ENCODE measurements at regions not wholly inside any gene's neighbourhood (a gene's known extent, or its start where the extent isn't known, plus 50 kb on each side); places are given as distances from the start of the nearest gene placed in this dataset.

- 100% methylated on average over 1 of the region's 1 CpG for WGBS
- Histone ChIP-seq H3K27ac (ENCODE audit: low read depth, low read length) (no peak overlapping the region), H3K9me3 (ENCODE audit: insufficient read depth, low read depth, low read length) (no peaks in the 10 kb centered on the region), H3K4me3 (ENCODE audit: low read length) (no peak overlapping the region), H3K36me3 (ENCODE audit: insufficient read depth, low read length) (no peaks in the 10 kb centered on the region), H3K9ac (ENCODE audit: low read depth, low read length) (no peak overlapping the region), H3K27me3 (ENCODE audit: insufficient read depth, low read length) (no peaks in the 10 kb centered on the region), H3K4me1 (ENCODE audit: insufficient read depth, low read length) (peaks cover 27% of the 10 kb centered on the region)
Measured at GRCh38 chr3:176914764-176915163, 282.5 kb downstream of the TBL1XR1 start.

- H3K4me3 ChIP-seq (ENCODE audit: low read length) = no peak overlapping the region
- WGBS = 86% methylated on average over 1 of the region's 1 CpG
- no peaks in the 10 kb centered on the region for H3K9me3 ChIP-seq (ENCODE audit: insufficient read depth, low read depth, low read length)
- peaks cover 12% of the 10 kb centered on the region for H3K4me1 ChIP-seq (ENCODE audit: insufficient read depth, low read length)
- no peaks in the 10 kb centered on the region for H3K36me3 ChIP-seq (ENCODE audit: insufficient read depth, low read length)
- H3K27me3 ChIP-seq (ENCODE audit: insufficient read depth, low read length) = no peaks in the 10 kb centered on the region
- no peak overlapping the region for H3K9ac ChIP-seq (ENCODE audit: low read depth, low read length)
- no peak overlapping the region for H3K27ac ChIP-seq (ENCODE audit: low read depth, low read length)
Measured at GRCh38 chr3:176911579-176911978, 285.7 kb downstream of the TBL1XR1 start.

DNA sequence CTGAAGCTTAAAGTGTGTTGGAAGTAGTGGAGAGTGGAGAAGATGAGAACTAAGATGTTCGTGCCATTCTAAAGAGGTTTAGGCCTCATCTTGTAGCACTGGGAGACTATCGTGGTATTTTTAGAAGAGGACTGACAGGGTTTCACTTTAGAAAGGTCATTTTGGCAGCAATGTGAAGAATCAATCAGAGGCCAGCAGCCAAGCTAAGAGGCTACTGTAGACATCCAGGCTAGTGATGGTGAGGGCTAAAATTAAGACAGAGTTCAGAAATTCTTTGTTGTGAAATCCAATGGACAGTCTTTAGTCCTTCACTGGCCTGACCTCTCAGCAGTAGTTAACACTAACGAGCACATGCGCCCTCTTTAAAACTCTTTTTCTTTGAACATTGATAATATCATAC lies 288.2 kb downstream of the TBL1XR1 start:
- H3K27me3 ChIP-seq (ENCODE audit: insufficient read depth, low read length) = no peaks in the 10 kb centered on the region
- H3K27ac ChIP-seq (ENCODE audit: low read depth, low read length) = no peak overlapping the region
- H3K36me3 ChIP-seq (ENCODE audit: insufficient read depth, low read length) = no peaks in the 10 kb centered on the region
- H3K9ac ChIP-seq (ENCODE audit: low read depth, low read length) = no peak overlapping the region
- H3K4me3 ChIP-seq (ENCODE audit: low read length) = no peak overlapping the region
- H3K4me1 ChIP-seq (ENCODE audit: insufficient read depth, low read length) = peaks cover 9% of the 10 kb centered on the region; the same call in 1 of the 2 replicates
- 91% methylated on average over 4 of the region's 4 CpGs for WGBS
- no peaks in the 10 kb centered on the region for H3K9me3 ChIP-seq (ENCODE audit: insufficient read depth, low read depth, low read length)

- no peak overlapping the region for H3K4me3 ChIP-seq (ENCODE audit: low read length)
- H3K9me3 ChIP-seq (ENCODE audit: insufficient read depth, low read depth, low read length) = no peaks in the 10 kb centered on the region
- no peak overlapping the region; the same call in 1 of the 2 replicates for H3K27ac ChIP-seq (ENCODE audit: low read depth, low read length)
- no peak overlapping the region for H3K9ac ChIP-seq (ENCODE audit: low read depth, low read length)
- H3K4me1 ChIP-seq (ENCODE audit: insufficient read depth, low read length) = peaks cover 9% of the 10 kb centered on the region; the same call in 1 of the 2 replicates
- H3K27me3 ChIP-seq (ENCODE audit: insufficient read depth, low read length) = no peaks in the 10 kb centered on the region
- H3K36me3 ChIP-seq (ENCODE audit: insufficient read depth, low read length) = no peaks in the 10 kb centered on the region
- WGBS = 79% methylated on average over 5 of the region's 5 CpGs
Measured at GRCh38 chr3:176906046-176906905, 291.0 kb downstream of the TBL1XR1 start.

DNA sequence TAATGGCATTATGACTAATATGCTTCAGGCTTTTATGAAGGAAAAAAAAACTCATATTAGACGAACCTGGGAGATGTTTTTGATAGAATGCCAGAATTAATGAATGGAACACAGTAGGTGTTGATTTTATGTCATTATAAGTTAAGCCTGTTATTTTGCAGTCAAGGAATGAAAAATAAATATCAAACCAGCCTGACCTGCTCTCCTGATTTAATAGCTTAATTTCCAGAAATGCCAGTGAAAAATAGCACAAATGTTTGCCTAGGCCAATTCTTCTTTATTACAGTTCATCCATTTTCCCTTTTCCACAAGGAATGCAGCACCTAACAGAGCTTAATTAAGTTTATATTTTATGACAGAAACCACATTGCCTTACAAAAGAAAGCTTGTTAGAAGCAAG lies 292.0 kb downstream of the TBL1XR1 start:
- Histone ChIP-seq H3K27ac (ENCODE audit: low read depth, low read length) (no peak overlapping the region), H3K4me3 (ENCODE audit: low read length) (no peak overlapping the region), H3K9ac (ENCODE audit: low read depth, low read length) (no peak overlapping the region), H3K9me3 (ENCODE audit: insufficient read depth, low read depth, low read length) (no peaks in the 10 kb centered on the region), H3K36me3 (ENCODE audit: insufficient read depth, low read length) (no peaks in the 10 kb centered on the region), H3K4me1 (ENCODE audit: insufficient read depth, low read length) (peaks cover 9% of the 10 kb centered on the region; the same call in 1 of the 2 replicates), H3K27me3 (ENCODE audit: insufficient read depth, low read length) (no peaks in the 10 kb centered on the region)
- WGBS = 83% methylated on average over 1 of the region's 1 CpG

GRCh38 chr3:176904506-176904905 lies 292.8 kb downstream of the TBL1XR1 start:
- H3K36me3 ChIP-seq (ENCODE audit: insufficient read depth, low read length) = no peaks in the 10 kb centered on the region
- H3K27ac ChIP-seq (ENCODE audit: low read depth, low read length) = no peak overlapping the region
- H3K4me3 ChIP-seq (ENCODE audit: low read length) = no peak overlapping the region
- no peaks in the 10 kb centered on the region for H3K9me3 ChIP-seq (ENCODE audit: insufficient read depth, low read depth, low read length)
- no peaks in the 10 kb centered on the region for H3K27me3 ChIP-seq (ENCODE audit: insufficient read depth, low read length)
- H3K9ac ChIP-seq (ENCODE audit: low read depth, low read length) = no peak overlapping the region
- WGBS = 97% methylated on average over 4 of the region's 4 CpGs
- H3K4me1 ChIP-seq (ENCODE audit: insufficient read depth, low read length) = peaks cover 9% of the 10 kb centered on the region; the same call in 1 of the 2 replicates

GRCh38 chr3:176896640-176897039 lies 300.6 kb downstream of the TBL1XR1 start:
- 90% methylated on average over 3 of the region's 3 CpGs for WGBS

GRCh38 chr3:176896165-176896564 lies 301.1 kb downstream of the TBL1XR1 start:
- no peaks in the 10 kb centered on the region for H3K4me1 ChIP-seq (ENCODE audit: insufficient read depth, low read length)
- H3K27me3 ChIP-seq (ENCODE audit: insufficient read depth, low read length) = no peaks in the 10 kb centered on the region
- no peaks in the 10 kb centered on the region for H3K9me3 ChIP-seq (ENCODE audit: insufficient read depth, low read depth, low read length)
- no peak overlapping the region for H3K9ac ChIP-seq (ENCODE audit: low read depth, low read length)
- H3K36me3 ChIP-seq (ENCODE audit: insufficient read depth, low read length) = no peaks in the 10 kb centered on the region
- H3K4me3 ChIP-seq (ENCODE audit: low read length) = no peak overlapping the region
- H3K27ac ChIP-seq (ENCODE audit: low read depth, low read length) = no peak overlapping the region
- 97% methylated on average over 3 of the region's 3 CpGs for WGBS

More at GRCh38 chr3:176896640-176897039, 300.6 kb downstream of the TBL1XR1 start:
- no peaks in the 10 kb centered on the region for H3K4me1 ChIP-seq (ENCODE audit: insufficient read depth, low read length)
- H3K27ac ChIP-seq (ENCODE audit: low read depth, low read length) = no peak overlapping the region
- H3K9ac ChIP-seq (ENCODE audit: low read depth, low read length) = no peak overlapping the region
- H3K36me3 ChIP-seq (ENCODE audit: insufficient read depth, low read length) = no peaks in the 10 kb centered on the region
- H3K4me3 ChIP-seq (ENCODE audit: low read length) = no peak overlapping the region
- no peaks in the 10 kb centered on the region for H3K9me3 ChIP-seq (ENCODE audit: insufficient read depth, low read depth, low read length)
- no peaks in the 10 kb centered on the region for H3K27me3 ChIP-seq (ENCODE audit: insufficient read depth, low read length)

DNA sequence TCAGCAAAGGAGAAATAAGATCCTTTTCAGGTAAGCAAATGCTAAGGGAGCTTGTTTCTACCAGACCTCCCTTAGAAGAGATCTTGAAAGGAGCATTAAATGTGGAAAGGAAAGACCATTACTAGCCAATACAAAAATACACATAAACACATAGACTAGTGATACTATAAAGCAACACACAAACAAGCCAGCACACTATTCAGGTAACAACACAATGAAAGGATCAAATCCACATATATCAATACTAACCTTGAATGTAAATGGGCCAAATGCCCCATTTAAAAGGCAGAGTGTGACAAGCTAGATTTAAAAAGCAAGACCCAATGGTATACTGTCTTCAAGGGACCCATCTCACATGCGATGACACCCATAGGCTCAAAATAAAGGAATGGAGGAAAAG lies 317.6 kb downstream of the TBL1XR1 start:
- Histone ChIP-seq H3K9ac (ENCODE audit: low read depth, low read length) (no peak overlapping the region), H3K27ac (ENCODE audit: low read depth, low read length) (no peak overlapping the region), H3K4me1 (ENCODE audit: insufficient read depth, low read length) (no peaks in the 10 kb centered on the region), H3K4me3 (ENCODE audit: low read length) (no peak overlapping the region), H3K27me3 (ENCODE audit: insufficient read depth, low read length) (no peaks in the 10 kb centered on the region), H3K36me3 (ENCODE audit: insufficient read depth, low read length) (no peaks in the 10 kb centered on the region), H3K9me3 (ENCODE audit: insufficient read depth, low read depth, low read length) (no peaks in the 10 kb centered on the region)
- 100% methylated on average over 1 of the region's 1 CpG for WGBS

GRCh38 chr3:176873261-176873660 lies 324.0 kb downstream of the TBL1XR1 start:
- H3K9ac ChIP-seq (ENCODE audit: low read depth, low read length) = no peak overlapping the region
- H3K27me3 ChIP-seq (ENCODE audit: insufficient read depth, low read length) = no peaks in the 10 kb centered on the region
- H3K4me1 ChIP-seq (ENCODE audit: insufficient read depth, low read length) = no peaks in the 10 kb centered on the region
- H3K27ac ChIP-seq (ENCODE audit: low read depth, low read length) = no peak overlapping the region
- H3K9me3 ChIP-seq (ENCODE audit: insufficient read depth, low read depth, low read length) = 0 out of 2 replicates have a peak, but pooled peaks cover 12% of the 10 kb centered on the region
- H3K36me3 ChIP-seq (ENCODE audit: insufficient read depth, low read length) = no peaks in the 10 kb centered on the region
- 92% methylated on average over 1 of the region's 1 CpG for WGBS
- no peak overlapping the region for H3K4me3 ChIP-seq (ENCODE audit: low read length)

GRCh38 chr3:176872771-176873209 lies 324.5 kb downstream of the TBL1XR1 start:
- no peaks in the 10 kb centered on the region for H3K36me3 ChIP-seq (ENCODE audit: insufficient read depth, low read length)
- no peak overlapping the region for H3K9ac ChIP-seq (ENCODE audit: low read depth, low read length)
- no peaks in the 10 kb centered on the region for H3K27me3 ChIP-seq (ENCODE audit: insufficient read depth, low read length)
- 0 out of 2 replicates have a peak, but pooled peaks cover 12% of the 10 kb centered on the region for H3K9me3 ChIP-seq (ENCODE audit: insufficient read depth, low read depth, low read length)
- H3K4me3 ChIP-seq (ENCODE audit: low read length) = no peak overlapping the region
- no peak overlapping the region for H3K27ac ChIP-seq (ENCODE audit: low read depth, low read length)
- WGBS = 37% methylated on average over 4 of the region's 4 CpGs
- H3K4me1 ChIP-seq (ENCODE audit: insufficient read depth, low read length) = no peaks in the 10 kb centered on the region

Data from HUES64 (cell line).